CD4-positive, CD25-positive, alpha-beta regulatory T cell (primary cell): ENCODE measurements at regions not wholly inside any gene's neighbourhood (a gene's known extent, or its start where the extent isn't known, plus 50 kb on each side); places are given as distances from the start of the nearest gene placed in this dataset.
"Not testable (repeated sequence)": the region's sequence is repeated elsewhere in the genome, so short reads cannot be mapped to it uniquely, and the experiment has no call there.

Experiments used
- ATAC-seq, 2 donors: fragments of 150-1000 bp; cut with Tn5 transposase; one replicate each; pipeline ENCODE4 v1.10.0; 2021; ENCODE audit warnings: low read depth in 2 of 2, moderate number of reproducible peaks in 2 of 2, moderate library complexity in 1 of 2
- DNase-seq, 3 donors: peaks; one replicate each; pipeline versions ENCODE4 v3.0.0 to v3.0.0-alpha.2; 2012 to 2022; ENCODE audit warnings: mixed read lengths in 1 of 3
- H3K27ac ChIP-seq: one replicate; pipeline ENCODE4 v1.7.0; 2013; ENCODE audit warnings: mild to moderate bottlenecking, low read length; ENCODE audit not compliant: insufficient read depth, poor library complexity, severe bottlenecking
- H3K27me3 ChIP-seq: one replicate; pipeline ENCODE4 v1.7.0; 2013; ENCODE audit warnings: low read length; ENCODE audit not compliant: control insufficient read depth, insufficient read depth
- H3K36me3 ChIP-seq: one replicate; pipeline ENCODE4 v1.7.0; 2013; ENCODE audit warnings: mild to moderate bottlenecking, low read length, moderate library complexity; ENCODE audit not compliant: control insufficient read depth, insufficient read depth
- H3K4me1 ChIP-seq: 2 replicates; pipeline ENCODE4 v1.7.0; 2013; ENCODE audit warnings: mild to moderate bottlenecking, low read length; ENCODE audit not compliant: insufficient read depth, control insufficient read depth, poor library complexity, severe bottlenecking
- H3K4me3 ChIP-seq: one replicate; pipeline ENCODE4 v1.7.0; 2013; ENCODE audit warnings: low read depth, mild to moderate bottlenecking, low read length, moderate library complexity
- H3K9me3 ChIP-seq, 2 experiments: 1 replicate in 1 of 2; 2 replicates in 1 of 2; pipeline ENCODE4 v1.7.0; 2013; ENCODE audit warnings: low read length in 2 of 2, mild to moderate bottlenecking in 1 of 2, moderate library complexity in 1 of 2; ENCODE audit not compliant: control insufficient read depth in 2 of 2
- H3K27ac Mint-ChIP-seq, 3 donors: one replicate each; pipeline ENCODE4 v1.8.0; 2020 to 2022; ENCODE audit warnings: mild to moderate bottlenecking in 3 of 3, mixed read lengths in 3 of 3, moderate library complexity in 2 of 3
- H3K27me3 Mint-ChIP-seq: one replicate; pipeline ENCODE4 v1.8.0; 2022; ENCODE audit warnings: mild to moderate bottlenecking, mixed read lengths
- H3K36me3 Mint-ChIP-seq: one replicate; pipeline ENCODE4 v1.8.0; 2020; ENCODE audit warnings: mixed read lengths
- H3K4me1 Mint-ChIP-seq, 4 donors: one replicate each; pipeline ENCODE4 v1.8.0; 2020 to 2022; ENCODE audit warnings: mixed read lengths in 4 of 4, mild to moderate bottlenecking in 1 of 4
- H3K4me3 Mint-ChIP-seq, 4 donors: one replicate each; pipeline ENCODE4 v1.8.0; 2020 to 2022; ENCODE audit warnings: mild to moderate bottlenecking in 4 of 4, mixed read lengths in 4 of 4, moderate library complexity in 3 of 4
- H3K9me3 Mint-ChIP-seq, 7 donors: one replicate each; pipeline ENCODE4 v1.8.0; 2020 to 2022; ENCODE audit warnings: mixed read lengths in 7 of 7, mild to moderate bottlenecking in 3 of 7, moderate library complexity in 2 of 7

GRCh38 chr9:19637084-19637483 is 151.8 kb downstream of the SLC24A2 start:
- Histone ChIP-seq H3K27ac (no peak overlapping the region), H3K27me3 (peaks cover 2% of the 10 kb centered on the region), H3K4me3 (no peak overlapping the region), H3K9me3 (no peaks in the 10 kb centered on the region), H3K36me3 (no peaks in the 10 kb centered on the region), H3K4me1 (no peaks in the 10 kb centered on the region)
- ATAC-seq (no peak), DNase-seq (no peak)
- Mint-ChIP-seq H3K4me1 (no peaks in the 10 kb centered on the region), H3K36me3 (no peaks in the 10 kb centered on the region), H3K27ac (no peak overlapping the region), H3K9me3 (no peaks in the 10 kb centered on the region), H3K4me3 (no peak overlapping the region), H3K27me3 (peaks cover 6% of the 10 kb centered on the region)

- Histone ChIP-seq H3K4me1 (no peaks in the 10 kb centered on the region), H3K36me3 (no peaks in the 10 kb centered on the region), H3K9me3 (no peaks in the 10 kb centered on the region), H3K4me3 (no peak overlapping the region), H3K27me3 (peaks cover 2% of the 10 kb centered on the region), H3K27ac (no peak overlapping the region)
- H3K27ac Mint-ChIP-seq, result no peak overlapping the region
- DNase-seq (no peak), ATAC-seq (no peak)
- H3K4me1 Mint-ChIP-seq, result no peaks in the 10 kb centered on the region
- no peaks in the 10 kb centered on the region for H3K9me3 Mint-ChIP-seq
- no peaks in the 10 kb centered on the region for H3K36me3 Mint-ChIP-seq
- no peak overlapping the region for H3K4me3 Mint-ChIP-seq
- H3K27me3 Mint-ChIP-seq, result peaks cover 6% of the 10 kb centered on the region
Observed at GRCh38 chr9:19634881-19635280, 154.0 kb downstream of the SLC24A2 start.

- no peak for ATAC-seq
- no peak for DNase-seq
- H3K27me3 ChIP-seq, result no peaks in the 10 kb centered on the region
- Mint-ChIP-seq H3K9me3 (no peaks in the 10 kb centered on the region), H3K4me1 (no peaks in the 10 kb centered on the region), H3K27me3 (no peaks in the 10 kb centered on the region), H3K4me3 (no peak overlapping the region), H3K36me3 (no peaks in the 10 kb centered on the region), H3K27ac (no peak overlapping the region)
- H3K9me3 ChIP-seq, result no peaks in the 10 kb centered on the region
- no peaks in the 10 kb centered on the region for H3K36me3 ChIP-seq
- no peaks in the 10 kb centered on the region for H3K4me1 ChIP-seq
- no peak overlapping the region for H3K4me3 ChIP-seq
- no peak overlapping the region for H3K27ac ChIP-seq
Observed at GRCh38 chr9:19631181-19631580, 157.7 kb downstream of the SLC24A2 start.

- Mint-ChIP-seq H3K27ac (no peak overlapping the region), H3K4me1 (no peaks in the 10 kb centered on the region), H3K36me3 (no peaks in the 10 kb centered on the region), H3K27me3 (no peaks in the 10 kb centered on the region), H3K4me3 (no peak overlapping the region), H3K9me3 (no peaks in the 10 kb centered on the region)
- DNase-seq, result no peak
- H3K36me3 ChIP-seq, result no peaks in the 10 kb centered on the region
- no peak overlapping the region for H3K27ac ChIP-seq
- H3K9me3 ChIP-seq, result no peaks in the 10 kb centered on the region
- H3K27me3 ChIP-seq, result no peaks in the 10 kb centered on the region
- H3K4me3 ChIP-seq, result no peak overlapping the region
- no peak for ATAC-seq
- H3K4me1 ChIP-seq, result no peaks in the 10 kb centered on the region
Observed at GRCh38 chr9:19630760-19631159, 158.1 kb downstream of the SLC24A2 start.

GRCh38 chr9:19629488-19629887 is 159.3 kb downstream of the SLC24A2 start:
- Mint-ChIP-seq H3K27ac (no peak overlapping the region), H3K27me3 (no peaks in the 10 kb centered on the region)
- ATAC-seq, result no peak

GRCh38 chr9:19625426-19625825 is 163.4 kb downstream of the SLC24A2 start:
- ATAC-seq, H3K9me3 ChIP-seq, H3K27ac Mint-ChIP-seq, DNase-seq, H3K27me3 ChIP-seq, H3K4me1 Mint-ChIP-seq, H3K4me3 ChIP-seq, H3K27me3 Mint-ChIP-seq, H3K36me3 ChIP-seq, H3K9me3 Mint-ChIP-seq, H3K4me1 ChIP-seq, H3K27ac ChIP-seq, H3K4me3 Mint-ChIP-seq, H3K36me3 Mint-ChIP-seq: not testable (repeated sequence)

More at GRCh38 chr9:19629488-19629887, 159.3 kb downstream of the SLC24A2 start:
- Mint-ChIP-seq H3K4me1 (no peaks in the 10 kb centered on the region), H3K4me3 (no peak overlapping the region), H3K9me3 (no peaks in the 10 kb centered on the region), H3K36me3 (no peaks in the 10 kb centered on the region)
- Histone ChIP-seq H3K9me3 (no peaks in the 10 kb centered on the region), H3K4me3 (no peak overlapping the region), H3K27ac (no peak overlapping the region), H3K36me3 (no peaks in the 10 kb centered on the region), H3K4me1 (no peaks in the 10 kb centered on the region), H3K27me3 (no peaks in the 10 kb centered on the region)
- no peak for DNase-seq

- no peak for ATAC-seq
Observed at GRCh38 chr9:19624519-19624918, 164.3 kb downstream of the SLC24A2 start.

GRCh38 chr9:19623941-19624340 is 164.9 kb downstream of the SLC24A2 start:
- no peak overlapping the region for H3K4me3 Mint-ChIP-seq
- Histone ChIP-seq H3K36me3 (no peaks in the 10 kb centered on the region), H3K4me3 (no peak overlapping the region), H3K4me1 (no peaks in the 10 kb centered on the region), H3K9me3 (no peaks in the 10 kb centered on the region), H3K27me3 (peaks cover 3% of the 10 kb centered on the region), H3K27ac (no peak overlapping the region)
- peaks cover 9% of the 10 kb centered on the region for H3K27me3 Mint-ChIP-seq
- H3K4me1 Mint-ChIP-seq, result no peaks in the 10 kb centered on the region
- DNase-seq (no peak), ATAC-seq (no peak)
- no peaks in the 10 kb centered on the region for H3K36me3 Mint-ChIP-seq
- no peak overlapping the region for H3K27ac Mint-ChIP-seq
- no peaks in the 10 kb centered on the region for H3K9me3 Mint-ChIP-seq

More at GRCh38 chr9:19624519-19624918, 164.3 kb downstream of the SLC24A2 start:
- Mint-ChIP-seq H3K27ac (no peak overlapping the region), H3K27me3 (peaks cover 9% of the 10 kb centered on the region), H3K4me1 (no peaks in the 10 kb centered on the region), H3K36me3 (no peaks in the 10 kb centered on the region), H3K4me3 (no peak overlapping the region), H3K9me3 (no peaks in the 10 kb centered on the region)
- H3K9me3 ChIP-seq, result no peaks in the 10 kb centered on the region
- H3K4me1 ChIP-seq, result no peaks in the 10 kb centered on the region
- no peak overlapping the region for H3K4me3 ChIP-seq
- H3K27me3 ChIP-seq, result peaks cover 3% of the 10 kb centered on the region
- H3K36me3 ChIP-seq, result no peaks in the 10 kb centered on the region
- no peak overlapping the region for H3K27ac ChIP-seq
- DNase-seq, result no peak
